ENCODE measurements at regions not wholly inside any gene's neighbourhood (a gene's known extent, or its start where the extent isn't known, plus 50 kb on each side); places are given as distances from the start of the nearest gene placed in this dataset.

- no TSS peak for BruUV-seq (replicated peaks)
- intact Hi-C loops (cut with micrococcal nuclease; ENCODE audit: unreplicated experiment), result no loop called here
- ChIA-PET SMC1A (ENCODE audit: uncharacterized antibody, unreplicated experiment) (no interaction called here), CTCF (no interaction called here), POLR2A (no interaction called here), RAD21 (ENCODE audit: unreplicated experiment) (no interaction called here)
- Histone ChIP-seq H3K27me3 (replicated peaks in 1 of 2; ENCODE audit: control insufficient read depth in 2 of 2, insufficient read depth in 2 of 2, low read length in 1 of 2) (no peaks in the 10 kb centered on the region; a peak in 1 of 4 replicates), H2AFZ (ENCODE audit: control insufficient read depth, low read depth, low read length) (no peak overlapping the region), H3K4me3 (no peak overlapping the region), H3K27ac (ENCODE audit: control insufficient read depth, insufficient read depth) (no peak overlapping the region), H3K79me2 (ENCODE audit: control insufficient read depth, insufficient read depth, low read length) (no peaks in the 10 kb centered on the region), H3K36me3 (ENCODE audit: control insufficient read depth in 2 of 2, insufficient read depth in 2 of 2, low read length in 1 of 2) (no peaks in the 10 kb centered on the region), H3K4me2 (ENCODE audit: control insufficient read depth, insufficient read depth) (no peak overlapping the region), H3K9me3 (replicated peaks; ENCODE audit: control insufficient read depth, insufficient read depth, low read length) (no peaks in the 10 kb centered on the region), H3K4me1 (ENCODE audit: control insufficient read depth, insufficient read depth, low read length) (no peaks in the 10 kb centered on the region), H4K20me1 (ENCODE audit: control insufficient read depth, insufficient read depth) (no peaks in the 10 kb centered on the region), H3K9ac (ENCODE audit: control insufficient read depth, insufficient read depth, low read length) (no peak overlapping the region)
- WGBS (ENCODE audit: insufficient coverage, insufficient replicate concordance, low lambda C conversion rate, missing lambda C conversion rate), result 40% methylated on average over 22 of the region's 22 CpGs
- TF ChIP-seq PAX5 (IDR thresholded peaks at IDR 0.05; ENCODE audit: borderline replicate concordance, low read depth, low read length), result no peak
- TF ChIP-seq RFX5 (IDR thresholded peaks at IDR 0.05; ENCODE audit: low read depth, low read length), result no peak
- no peak for TF ChIP-seq SREBF2 (IDR thresholded peaks at IDR 0.05; ENCODE audit: low read length)
- no peak for TF ChIP-seq EGR1 (IDR thresholded peaks at IDR 0.05; ENCODE audit: borderline replicate concordance in 1 of 2, low read depth in 2 of 2, low read length in 2 of 2)
- TF ChIP-seq SUZ12 (IDR thresholded peaks at IDR 0.05; ENCODE audit: unreplicated experiment), result no peak
- TF ChIP-seq GABPA (IDR thresholded peaks at IDR 0.05; ENCODE audit: low read depth), result no peak
- no peak for TF ChIP-seq ESRRA (IDR thresholded peaks at IDR 0.05; ENCODE audit: low read length)
- TF ChIP-seq BCL11A (IDR thresholded peaks at IDR 0.05; ENCODE audit: low read depth, low read length), result no peak
- TF ChIP-seq EZH2 (IDR thresholded peaks at IDR 0.05; ENCODE audit: borderline replicate concordance, control insufficient read depth, low read depth, low read length), result no peak
- DNase-seq (ENCODE audit: low read depth, low spot score), result no peak
- FAIRE-seq, result no peak
- no peak for ATAC-seq
- in situ Hi-C loops (cut with MboI), result no loop called here
Measured at GRCh38 chr2:239675826-239676715, 275.3 kb upstream of the HDAC4 start.

Data from GM12878 (cell line).